Central memory CD8-positive, alpha-beta T cell (primary cell): ENCODE measurements at regions not wholly inside any gene's neighbourhood (a gene's known extent, or its start where the extent isn't known, plus 50 kb on each side); places are given as distances from the start of the nearest gene placed in this dataset.
"Not testable (repeated sequence)": the region's sequence is repeated elsewhere in the genome, so short reads cannot be mapped to it uniquely, and the experiment has no call there.

Source experiments
- ATAC-seq: fragments of 150-1000 bp; cut with Tn5 transposase; replicated peaks from 2 replicates; pipeline ENCODE4 v1.10.0; 2022; ENCODE audit warnings: mild to moderate bottlenecking, moderate FRiP score, moderate number of reproducible peaks; ENCODE audit not compliant: poor library complexity, severe bottlenecking; ENCODE audit errors: extremely low read depth
- DNase-seq, 2 donors: peaks; one replicate each; pipeline ENCODE4 v3.0.0; 2021; ENCODE audit warnings: low spot score in 2 of 2
- H3K27ac Mint-ChIP-seq: one replicate; pipeline ENCODE4 v1.8.0; 2022; ENCODE audit warnings: low read depth, mild to moderate bottlenecking, moderate library complexity, mixed read lengths
- H3K27me3 Mint-ChIP-seq: one replicate; pipeline ENCODE4 v1.8.0; 2022; ENCODE audit warnings: mixed read lengths
- H3K36me3 Mint-ChIP-seq: one replicate; pipeline ENCODE4 v1.8.0; 2022; ENCODE audit warnings: mild to moderate bottlenecking, moderate library complexity, mixed read lengths; ENCODE audit not compliant: insufficient read depth
- H3K4me1 Mint-ChIP-seq: one replicate; pipeline ENCODE4 v1.8.0; 2022; ENCODE audit warnings: mixed read lengths
- H3K4me3 Mint-ChIP-seq: one replicate; pipeline ENCODE4 v1.8.0; 2022; ENCODE audit warnings: mild to moderate bottlenecking, moderate library complexity, mixed read lengths
- H3K9me3 Mint-ChIP-seq: one replicate; pipeline ENCODE4 v1.8.0; 2022; ENCODE audit warnings: mixed read lengths

DNA sequence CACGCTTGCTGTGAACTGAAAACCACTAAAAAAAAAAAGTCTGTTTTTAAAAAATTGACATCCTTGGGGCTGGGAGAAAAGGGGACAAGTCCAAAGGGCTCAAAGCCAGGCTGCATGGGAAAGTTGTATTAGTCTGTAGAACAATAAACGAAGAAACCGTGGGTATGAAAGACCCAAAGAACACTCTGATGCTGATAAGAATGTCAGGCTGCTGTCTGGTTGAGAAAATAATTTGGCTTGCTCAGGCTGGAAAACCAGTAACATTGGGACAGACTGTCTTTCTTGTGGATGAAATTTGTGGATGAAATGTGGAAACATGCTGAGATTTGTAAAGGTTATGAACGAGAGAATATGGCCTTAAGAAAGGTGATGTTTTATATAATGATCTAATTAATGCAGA is 68.5 kb upstream of the HSPB3 start:
- no peak for ATAC-seq
- H3K36me3 Mint-ChIP-seq, result peaks cover 2% of the 10 kb centered on the region
- no peaks in the 10 kb centered on the region for H3K4me1 Mint-ChIP-seq
- no peak overlapping the region for H3K27ac Mint-ChIP-seq
- H3K9me3 Mint-ChIP-seq, result no peaks in the 10 kb centered on the region
- H3K27me3 Mint-ChIP-seq, result peaks cover 30% of the 10 kb centered on the region
- H3K4me3 Mint-ChIP-seq, result no peak overlapping the region
- no peak for DNase-seq

DNA sequence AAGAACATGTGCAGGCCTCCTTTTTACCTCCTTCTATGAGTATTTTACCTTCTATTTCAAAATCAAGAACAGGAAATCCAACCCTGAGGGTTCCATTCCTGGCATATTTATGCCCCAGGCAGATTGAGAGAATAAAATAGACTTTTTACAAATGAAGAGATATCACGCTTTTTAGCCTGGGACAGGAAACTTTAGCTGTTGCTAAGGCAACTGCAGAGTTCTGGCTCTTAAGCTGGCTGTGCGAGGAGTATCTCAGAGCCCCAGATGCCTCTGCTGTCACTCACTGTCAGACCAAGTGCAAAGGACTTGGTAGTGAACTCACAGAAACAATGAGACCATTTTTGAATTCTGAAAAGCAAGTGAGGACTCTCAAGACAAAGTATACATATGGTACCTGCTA is 69.5 kb upstream of the HSPB3 start:
- Mint-ChIP-seq H3K4me1 (no peaks in the 10 kb centered on the region), H3K4me3 (no peak overlapping the region), H3K36me3 (peaks cover 2% of the 10 kb centered on the region), H3K9me3 (no peaks in the 10 kb centered on the region), H3K27ac (no peak overlapping the region), H3K27me3 (peaks cover 30% of the 10 kb centered on the region)
- DNase-seq (no peak), ATAC-seq (no peak)

DNA sequence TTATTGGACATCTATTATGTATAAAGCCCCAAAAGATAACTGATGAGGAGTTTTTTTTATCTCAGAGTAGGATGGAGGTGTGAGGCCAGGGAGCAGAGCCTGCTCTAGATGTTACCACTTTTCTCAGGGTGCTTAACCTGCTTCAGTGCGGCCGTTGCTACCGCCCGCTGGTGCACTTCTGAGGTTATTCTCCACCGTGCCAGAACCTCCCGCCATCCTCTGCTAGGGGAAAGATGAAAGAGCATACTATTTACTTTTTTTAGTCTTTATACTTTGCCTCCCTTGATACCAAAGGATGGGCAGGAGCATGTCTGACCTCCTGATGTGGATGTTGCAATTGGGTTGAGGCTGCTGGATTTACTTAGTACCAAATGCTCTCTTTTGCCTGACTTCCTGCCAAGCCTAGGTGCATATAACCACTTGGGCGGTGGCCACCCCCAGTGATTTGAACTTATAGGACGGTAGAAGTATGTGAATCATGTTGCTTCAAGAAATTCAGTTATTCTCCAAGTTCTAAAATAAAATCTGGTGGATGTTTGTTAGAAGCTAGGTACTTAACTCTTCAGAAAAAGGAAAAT is 71.1 kb upstream of the HSPB3 start:
- Mint-ChIP-seq H3K27me3 (peaks cover 40% of the 10 kb centered on the region), H3K4me3 (no peak overlapping the region), H3K4me1 (no peaks in the 10 kb centered on the region), H3K36me3 (peaks cover 2% of the 10 kb centered on the region), H3K9me3 (no peaks in the 10 kb centered on the region), H3K27ac (no peak overlapping the region)
- ATAC-seq (no peak), DNase-seq (no peak)

DNA sequence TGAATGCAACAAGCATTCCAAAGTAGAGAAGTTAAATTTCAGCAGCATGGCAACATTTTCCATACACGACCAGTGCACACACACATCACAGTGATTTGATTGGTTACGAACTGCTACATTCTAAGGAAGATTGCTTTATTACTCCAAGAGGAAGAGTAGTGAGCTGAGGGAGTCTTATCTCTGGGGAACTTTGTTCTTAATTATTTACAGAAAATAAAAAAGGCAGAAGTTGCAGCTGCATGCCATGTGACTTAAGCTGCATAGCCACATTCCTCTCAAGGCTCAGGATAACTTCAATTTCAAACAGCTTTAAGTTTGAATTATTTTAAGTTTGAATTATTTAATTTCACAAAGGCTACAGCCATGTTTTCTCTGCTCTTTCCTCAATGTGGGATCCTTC is 71.6 kb upstream of the HSPB3 start:
- Mint-ChIP-seq H3K4me1 (no peaks in the 10 kb centered on the region), H3K36me3 (peaks cover 2% of the 10 kb centered on the region), H3K27me3 (peaks cover 45% of the 10 kb centered on the region), H3K4me3 (no peak overlapping the region), H3K9me3 (no peaks in the 10 kb centered on the region), H3K27ac (no peak overlapping the region)
- no peak for DNase-seq
- no peak for ATAC-seq

DNA sequence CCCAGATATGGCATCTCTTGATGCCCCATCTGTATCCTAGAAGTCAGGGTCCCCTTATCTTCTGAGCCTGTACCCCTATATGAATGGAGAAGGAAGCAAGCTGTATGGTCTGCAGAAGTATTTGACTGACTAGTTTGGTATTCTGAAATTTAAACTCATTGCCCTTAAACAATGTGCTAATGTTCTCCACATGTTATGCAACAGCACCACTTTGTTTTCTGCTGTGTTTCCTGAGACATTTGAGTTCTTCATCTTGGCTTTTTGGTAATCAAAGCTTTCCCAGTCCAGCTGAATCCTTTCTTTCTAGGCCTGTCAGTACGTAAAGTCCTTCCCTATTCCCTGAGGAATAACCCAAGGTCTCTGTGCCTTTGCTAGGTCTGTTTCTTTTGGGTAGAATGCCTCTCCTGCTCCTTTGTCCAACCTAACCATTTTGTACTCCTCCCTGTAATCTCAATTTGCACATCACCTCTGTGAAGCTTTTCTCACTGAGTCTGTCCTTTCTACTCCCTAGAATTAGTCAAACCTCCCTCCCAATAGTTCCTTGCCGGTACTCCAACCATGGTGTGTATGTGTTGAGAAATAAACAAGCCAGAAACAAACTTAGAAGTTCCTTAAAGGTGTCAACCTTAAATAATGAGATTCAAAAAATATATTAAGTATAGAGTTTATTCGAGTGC is 72.1 kb upstream of the HSPB3 start:
- DNase-seq (no peak), ATAC-seq (no peak)
- H3K36me3 Mint-ChIP-seq, result peaks cover 2% of the 10 kb centered on the region
- no peaks in the 10 kb centered on the region for H3K4me1 Mint-ChIP-seq
- no peak overlapping the region for H3K27ac Mint-ChIP-seq
- H3K27me3 Mint-ChIP-seq, result peaks cover 51% of the 10 kb centered on the region
- H3K4me3 Mint-ChIP-seq, result no peak overlapping the region
- no peaks in the 10 kb centered on the region for H3K9me3 Mint-ChIP-seq

DNA sequence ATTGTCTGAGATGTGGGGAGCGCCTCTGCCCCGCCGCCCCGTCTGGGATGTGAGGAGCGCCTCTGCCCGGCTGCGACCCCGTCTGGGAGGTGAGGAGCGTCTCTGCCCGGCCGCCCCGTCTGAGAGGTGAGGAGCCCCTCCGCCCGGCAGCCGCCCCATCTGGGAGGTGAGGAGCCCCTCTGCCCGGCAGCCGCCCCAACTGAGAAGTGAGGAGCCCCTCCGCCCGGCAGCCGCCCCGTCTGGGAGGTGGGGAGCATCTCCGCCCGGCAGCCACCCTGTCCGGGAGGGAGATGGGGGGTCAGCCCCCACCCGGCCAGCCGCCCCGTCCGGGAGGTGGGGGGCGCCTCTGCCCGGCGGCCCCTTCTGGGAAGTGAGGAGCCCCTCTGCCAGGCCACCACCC is 70.9 kb upstream of the ARL15 start:
- not testable (repeated sequence) for H3K4me3 Mint-ChIP-seq, ATAC-seq, H3K4me1 Mint-ChIP-seq

DNA sequence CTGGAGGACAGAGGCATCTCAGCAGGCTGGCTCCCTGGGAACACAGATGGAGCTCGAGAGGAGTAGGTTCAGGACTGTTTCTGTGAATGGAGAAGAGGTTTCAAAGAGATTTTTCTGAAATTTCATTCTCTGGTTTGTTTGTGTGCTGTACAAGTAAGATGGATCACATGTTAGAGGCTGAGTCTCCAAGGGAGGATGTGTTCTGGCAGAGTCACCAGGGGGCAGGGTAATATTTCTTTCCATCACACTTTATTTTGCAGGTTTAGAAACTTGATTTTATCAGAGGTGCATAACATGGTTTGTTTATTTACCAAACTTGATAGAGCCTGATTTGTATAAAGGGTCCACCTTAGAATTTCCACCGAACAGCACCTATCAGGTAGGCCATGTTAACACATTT is 69.2 kb upstream of the ARL15 start:
- ATAC-seq, result no peak
- DNase-seq, result no peak
- H3K27ac Mint-ChIP-seq, result no peak overlapping the region
- H3K9me3 Mint-ChIP-seq, result no peaks in the 10 kb centered on the region
- H3K4me3 Mint-ChIP-seq, result no peak overlapping the region
- H3K36me3 Mint-ChIP-seq, result no peaks in the 10 kb centered on the region
- H3K4me1 Mint-ChIP-seq, result no peaks in the 10 kb centered on the region
- H3K27me3 Mint-ChIP-seq, result peaks cover 71% of the 10 kb centered on the region

More for the DNA sequence above, 70.9 kb upstream of the ARL15 start:
- not testable (repeated sequence) for H3K27ac Mint-ChIP-seq, H3K9me3 Mint-ChIP-seq, H3K36me3 Mint-ChIP-seq, DNase-seq
- H3K27me3 Mint-ChIP-seq, result peaks cover 57% of the 10 kb centered on the region

DNA sequence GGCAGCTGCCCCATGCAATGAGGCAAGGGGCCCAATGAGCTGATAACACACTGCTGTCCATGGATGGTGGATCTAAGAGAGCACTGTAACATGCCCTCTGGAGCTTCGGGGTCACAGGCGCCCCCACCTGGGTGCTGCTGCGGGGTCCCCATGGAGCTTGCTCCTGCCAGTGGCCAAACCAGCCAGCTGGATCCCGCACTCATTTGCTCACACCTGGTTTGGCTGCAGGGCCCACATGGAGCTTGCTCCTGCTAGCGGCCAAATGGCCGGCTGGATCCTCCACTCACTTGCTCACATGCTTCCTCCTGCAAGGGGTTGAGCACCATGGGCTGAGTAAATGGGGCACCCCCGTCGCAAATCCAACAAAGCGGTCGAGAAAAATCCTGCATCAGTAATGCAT is 68.3 kb upstream of the ARL15 start:
- ATAC-seq (no peak), DNase-seq (no peak)
- H3K4me3 Mint-ChIP-seq, result no peak overlapping the region
- peaks cover 79% of the 10 kb centered on the region for H3K27me3 Mint-ChIP-seq
- H3K36me3 Mint-ChIP-seq, result no peaks in the 10 kb centered on the region
- no peaks in the 10 kb centered on the region for H3K4me1 Mint-ChIP-seq
- no peak overlapping the region for H3K27ac Mint-ChIP-seq
- H3K9me3 Mint-ChIP-seq, result no peaks in the 10 kb centered on the region

DNA sequence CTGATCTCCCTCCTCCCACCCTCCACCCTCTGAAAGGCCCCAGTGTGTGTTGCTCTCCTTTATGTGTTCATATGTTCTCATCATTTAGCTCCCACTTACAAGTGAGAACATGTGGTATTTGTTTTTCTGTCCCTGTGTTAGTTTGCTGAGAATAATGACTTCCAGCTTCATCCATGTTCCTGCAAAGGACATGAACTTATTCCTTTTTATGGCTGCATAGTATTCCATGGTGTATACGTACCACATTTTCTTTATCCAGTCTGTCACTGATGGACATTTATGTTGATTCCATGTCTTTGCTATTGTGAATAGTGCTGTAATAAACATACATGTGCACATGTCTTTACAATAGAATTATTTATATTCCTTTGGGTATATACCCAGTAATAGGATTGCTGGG is 67.0 kb upstream of the ARL15 start:
- H3K27ac Mint-ChIP-seq, H3K36me3 Mint-ChIP-seq, H3K4me1 Mint-ChIP-seq, ATAC-seq, DNase-seq, H3K4me3 Mint-ChIP-seq, H3K9me3 Mint-ChIP-seq: not testable (repeated sequence)
- peaks cover 80% of the 10 kb centered on the region for H3K27me3 Mint-ChIP-seq

DNA sequence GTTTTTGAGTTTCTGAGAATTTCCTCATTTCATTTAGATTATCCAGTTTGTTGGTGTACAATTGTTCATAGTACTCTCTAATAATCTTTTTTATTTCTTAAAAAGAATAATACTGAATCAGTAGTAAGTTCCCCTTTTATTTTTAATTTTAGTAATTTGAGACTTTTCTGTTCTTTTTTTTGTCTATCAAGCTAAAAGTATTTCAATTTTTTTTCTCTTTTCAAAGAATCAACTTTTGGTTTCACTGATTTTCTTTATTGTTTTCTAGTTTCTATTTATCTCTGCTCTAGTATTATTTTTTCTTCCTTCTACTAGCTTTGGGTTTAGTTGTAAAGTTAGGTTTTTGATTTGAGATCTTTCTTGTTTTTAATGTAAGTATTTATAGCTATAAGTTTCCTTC is 60.6 kb upstream of the ARL15 start:
- Mint-ChIP-seq H3K9me3 (no peaks in the 10 kb centered on the region), H3K27ac (no peak overlapping the region), H3K4me1 (no peaks in the 10 kb centered on the region), H3K36me3 (no peaks in the 10 kb centered on the region), H3K4me3 (no peak overlapping the region), H3K27me3 (peaks cover 69% of the 10 kb centered on the region)
- DNase-seq (no peak), ATAC-seq (no peak)

DNA sequence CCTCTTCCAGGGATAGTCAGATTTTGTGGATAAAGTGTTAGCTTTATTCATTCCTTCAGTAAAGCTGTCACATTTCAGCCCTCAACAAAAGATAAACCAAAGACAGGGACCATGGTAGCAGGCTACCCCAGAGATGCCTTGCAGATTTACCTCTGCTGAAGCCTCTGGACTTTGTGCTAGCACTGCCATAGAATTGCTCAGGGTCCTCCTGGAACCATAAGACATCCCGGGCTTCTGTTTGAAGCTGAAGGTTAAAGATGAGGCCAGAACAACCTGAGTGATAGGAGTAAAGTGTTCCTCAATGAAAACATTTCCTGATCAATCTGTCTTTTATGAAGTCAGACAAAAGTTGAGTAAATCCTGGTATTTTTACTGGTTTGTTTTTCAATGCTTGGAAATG is 57.5 kb upstream of the ARL15 start:
- peaks cover 55% of the 10 kb centered on the region for H3K27me3 Mint-ChIP-seq
- no peaks in the 10 kb centered on the region for H3K9me3 Mint-ChIP-seq
- no peaks in the 10 kb centered on the region for H3K4me1 Mint-ChIP-seq
- ATAC-seq (no peak), DNase-seq (no peak)
- H3K4me3 Mint-ChIP-seq, result no peak overlapping the region
- H3K36me3 Mint-ChIP-seq, result no peaks in the 10 kb centered on the region
- no peak overlapping the region for H3K27ac Mint-ChIP-seq

DNA sequence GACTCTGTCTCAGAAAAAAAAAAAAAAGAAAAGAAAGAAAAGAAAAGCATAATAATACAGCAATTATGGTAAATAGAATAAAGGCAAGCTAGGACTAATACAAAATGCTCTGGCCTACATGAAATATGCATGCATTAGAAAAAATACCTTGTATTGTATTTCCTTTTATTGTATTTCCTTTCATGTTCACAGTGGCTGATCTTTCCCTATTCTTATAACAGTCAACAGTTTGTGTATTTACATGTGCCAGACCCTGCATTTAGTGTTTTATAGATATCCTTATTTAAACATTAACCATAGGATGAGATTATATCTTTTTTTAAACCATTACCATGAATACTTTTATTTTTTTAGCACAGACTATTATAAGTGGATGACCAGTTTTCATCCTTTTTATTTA is 56.3 kb upstream of the ARL15 start:
- no peak for ATAC-seq

DNA sequence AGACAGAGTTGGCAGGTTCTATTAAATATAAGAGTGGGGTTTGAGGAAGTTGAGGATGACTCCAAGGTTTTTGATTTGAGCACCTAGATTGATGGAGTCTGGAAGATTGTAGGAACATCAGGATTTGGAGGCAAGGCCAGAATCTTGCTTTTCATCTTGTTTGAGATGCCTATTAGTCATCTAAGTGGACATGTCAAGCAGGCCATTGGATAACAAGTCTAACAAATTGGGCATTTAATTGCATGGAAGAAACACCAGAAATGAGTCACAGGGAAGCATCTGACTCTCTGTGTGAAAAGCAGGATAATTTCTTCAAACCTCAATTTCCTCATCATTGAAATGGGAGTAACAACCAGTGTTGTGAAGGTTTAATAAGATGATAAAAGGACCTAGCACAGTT is 53.3 kb upstream of the ARL15 start:
- peaks cover 53% of the 10 kb centered on the region for H3K27me3 Mint-ChIP-seq
- DNase-seq, result no peak
- no peak for ATAC-seq
- H3K4me1 Mint-ChIP-seq, result no peaks in the 10 kb centered on the region
- no peak overlapping the region for H3K4me3 Mint-ChIP-seq
- H3K9me3 Mint-ChIP-seq, result no peaks in the 10 kb centered on the region
- H3K36me3 Mint-ChIP-seq, result no peaks in the 10 kb centered on the region
- H3K27ac Mint-ChIP-seq, result no peak overlapping the region

More for the DNA sequence above, 56.3 kb upstream of the ARL15 start:
- Mint-ChIP-seq H3K27me3 (peaks cover 55% of the 10 kb centered on the region), H3K9me3 (no peaks in the 10 kb centered on the region), H3K36me3 (no peaks in the 10 kb centered on the region), H3K4me3 (no peak overlapping the region), H3K27ac (no peak overlapping the region), H3K4me1 (no peaks in the 10 kb centered on the region)
- no peak for DNase-seq
